ENCODE measurements at regions not wholly inside any gene's neighbourhood (a gene's known extent, or its start where the extent isn't known, plus 50 kb on each side); places are given as distances from the start of the nearest gene placed in this dataset.

GRCh38 chr21:43337901-43338655, 88.9 kb downstream of the SIK1 start:
- FAIRE-seq, result no peak
- 95% methylated on average over 13 of the region's 18 CpGs for whole genome bisulfite sequencing (ENCODE audit: missing lambda C conversion rate)
- peak overlapping the region; percentile 100 for H3K27ac ChIP-seq

GRCh38 chr21:43335119-43335518, 91.8 kb downstream of the SIK1 start:
- no peak overlapping the region for H3K4me2 ChIP-seq

More at GRCh38 chr21:43337901-43338655, 88.9 kb downstream of the SIK1 start:
- DNase-seq (ENCODE audit: low read depth in 1 of 2, low spot score in 1 of 2) (no peak), ATAC-seq (no peak)
- Histone ChIP-seq H3K4me3 (no peak overlapping the region), H3K9me3 (no peaks in the 10 kb centered on the region), H3K4me1 (peaks cover 65% of the 10 kb centered on the region), H3K4me2 (no peak overlapping the region)
- ChIA-PET CTCF (interaction anchor here (0.6 to 1.6 kb wide), 3 partner anchors 27 to 307 kb away, joined by 3 to 4 read pairs (median 3); no protein-coding TSS in a partner anchor), POLR2A (no interaction called here)
- TF ChIP-seq HOXB5 (CRISPR knock-in tag; IDR thresholded peaks at IDR 0.05) (no peak), PHF8 (IDR thresholded peaks at IDR 0.05; ENCODE audit: borderline replicate concordance, low read depth) (no peak), RAD21 (conservative IDR thresholded peaks at IDR 0.05 in 1 of 2, IDR thresholded peaks at IDR 0.05 in 1 of 2) (no peak), HES2 (IDR thresholded peaks at IDR 0.05) (no peak), FOSL2 (IDR thresholded peaks at IDR 0.05) (no peak), FOSL2 (CRISPR knock-in tag; IDR thresholded peaks at IDR 0.05) (no peak)

More at GRCh38 chr21:43335119-43335518, 91.8 kb downstream of the SIK1 start:
- Histone ChIP-seq H3K9me3 (no peaks in the 10 kb centered on the region), H3K27ac (peak overlapping the region; percentile 100), H3K4me1 (peaks cover 67% of the 10 kb centered on the region), H3K4me3 (no peak overlapping the region)
- no peak for DNase-seq (ENCODE audit: low read depth in 1 of 2, low spot score in 1 of 2)
- 90% methylated on average over 10 of the region's 10 CpGs for WGBS (ENCODE audit: missing lambda C conversion rate)
- ChIA-PET POLR2A (no interaction called here), CTCF (no interaction called here)
- FAIRE-seq, result no peak
- TF ChIP-seq HOXA7 (CRISPR knock-in tag; IDR thresholded peaks at IDR 0.05) (no peak), MAX (IDR thresholded peaks at IDR 0.05) (no peak), POLR2AphosphoS2 (conservative IDR thresholded peaks at IDR 0.05; ENCODE audit: low read length) (no peak), HMGXB4 (CRISPR knock-in tag; IDR thresholded peaks at IDR 0.05; ENCODE audit: borderline replicate concordance) (no peak), HES2 (IDR thresholded peaks at IDR 0.05) (no peak), JUNB (IDR thresholded peaks at IDR 0.05) (no peak), CHD4 (IDR thresholded peaks at IDR 0.05; ENCODE audit: borderline replicate concordance) (no peak), HOXB5 (CRISPR knock-in tag; IDR thresholded peaks at IDR 0.05) (no peak), CEBPB (IDR thresholded peaks at IDR 0.05) (no peak), KDM5A (IDR thresholded peaks at IDR 0.05) (no peak), EHMT2 (IDR thresholded peaks at IDR 0.05; ENCODE audit: low read depth) (no peak), FOXS1 (CRISPR knock-in tag; IDR thresholded peaks at IDR 0.05) (no peak), PHF8 (IDR thresholded peaks at IDR 0.05; ENCODE audit: borderline replicate concordance, low read depth) (no peak), RARB (CRISPR knock-in tag; IDR thresholded peaks at IDR 0.05) (no peak), E2F6 (IDR thresholded peaks at IDR 0.05; ENCODE audit: borderline replicate concordance, low read depth) (no peak)
- ATAC-seq, result no peak
